Hematopoietic multipotent progenitor cell treated with erythropoietin and hydrocortisone succinate and interleukin-3 and kit ligand, for 15 days (in vitro differentiated cells): ENCODE measurements at regions not wholly inside any gene's neighbourhood (a gene's known extent, or its start where the extent isn't known, plus 50 kb on each side); places are given as distances from the start of the nearest gene placed in this dataset.

Source experiments
- DNase-seq: peaks from one replicate; pipeline ENCODE4 v3.0.0-alpha.2; 2015; ENCODE audit warnings: low spot score

GRCh38 chr13:78979349-78979748 lies 320.4 kb upstream of the OBI1 start:
- DNase-seq = no peak

DNA sequence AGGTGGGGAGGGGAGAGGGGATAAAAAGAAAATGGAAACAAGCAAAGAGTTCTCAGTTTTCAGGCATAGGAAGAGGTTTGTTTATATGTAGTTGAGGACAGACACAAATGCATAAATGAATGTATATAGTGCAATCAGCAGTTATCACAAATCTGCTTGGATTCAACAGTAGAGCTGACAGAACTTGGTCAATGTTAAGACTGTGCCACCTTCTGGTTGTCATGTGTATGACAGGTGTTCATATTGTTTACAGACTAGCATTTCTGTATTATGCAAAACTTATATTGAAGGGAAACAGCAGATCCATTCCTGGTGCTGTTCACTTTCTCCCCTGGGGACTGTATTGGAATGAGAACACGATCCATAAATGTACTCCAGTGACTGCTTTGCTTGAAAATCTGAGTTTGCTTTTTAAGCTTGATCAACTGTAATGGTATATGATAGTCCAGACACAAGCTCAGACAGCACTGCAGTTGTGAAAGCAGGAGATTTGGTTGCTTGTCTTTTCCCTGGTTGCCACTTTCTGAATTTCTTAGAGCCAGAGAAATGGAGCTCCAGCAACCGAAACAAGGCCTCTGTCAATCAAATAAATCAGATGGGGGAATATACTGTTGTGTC lies 319.5 kb upstream of the OBI1 start:
- DNase-seq = peak; percentile 36

GRCh38 chr13:78977311-78977710 lies 318.4 kb upstream of the OBI1 start:
- DNase-seq = no peak

DNA sequence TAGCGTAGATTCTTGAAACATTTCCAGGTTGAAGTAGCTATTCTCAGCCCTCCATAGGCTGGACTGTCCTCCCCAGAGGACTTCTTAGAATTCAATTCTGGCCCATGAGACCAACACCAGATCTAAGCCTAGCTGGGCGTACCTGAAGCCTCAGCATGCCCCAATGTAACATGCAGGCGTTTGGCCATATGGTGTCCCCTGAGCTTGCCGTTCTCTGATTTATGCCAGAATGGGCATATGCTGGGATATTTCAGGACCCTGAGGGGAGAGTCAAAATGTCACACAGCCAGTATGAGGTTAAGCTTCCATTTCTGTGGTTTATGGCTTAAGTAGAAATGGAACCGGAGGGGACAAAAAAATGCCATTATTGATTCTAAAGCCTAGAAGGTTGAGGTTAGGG lies 317.7 kb upstream of the OBI1 start:
- no peak for DNase-seq

DNA sequence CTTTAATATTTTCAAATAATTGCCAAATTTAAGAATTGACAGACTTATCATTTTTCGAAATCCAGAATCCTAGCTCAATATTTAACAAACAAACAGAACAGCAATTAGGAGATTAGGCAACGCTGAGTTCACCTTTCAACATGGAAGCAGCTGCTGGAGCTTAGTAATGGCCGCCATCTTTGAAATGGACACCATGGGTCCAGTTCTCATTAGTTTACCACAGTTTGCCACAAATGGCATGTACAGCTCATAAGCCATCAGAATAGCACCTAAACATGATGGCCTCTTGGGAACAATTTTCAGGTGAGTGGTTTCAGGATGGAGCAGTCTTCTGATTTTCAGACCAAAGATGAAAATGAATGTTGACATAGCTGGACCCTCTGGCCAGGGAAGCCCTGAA lies 313.6 kb upstream of the OBI1 start:
- no peak for DNase-seq

GRCh38 chr13:78971355-78972025 lies 312.5 kb upstream of the OBI1 start:
- no peak for DNase-seq

DNA sequence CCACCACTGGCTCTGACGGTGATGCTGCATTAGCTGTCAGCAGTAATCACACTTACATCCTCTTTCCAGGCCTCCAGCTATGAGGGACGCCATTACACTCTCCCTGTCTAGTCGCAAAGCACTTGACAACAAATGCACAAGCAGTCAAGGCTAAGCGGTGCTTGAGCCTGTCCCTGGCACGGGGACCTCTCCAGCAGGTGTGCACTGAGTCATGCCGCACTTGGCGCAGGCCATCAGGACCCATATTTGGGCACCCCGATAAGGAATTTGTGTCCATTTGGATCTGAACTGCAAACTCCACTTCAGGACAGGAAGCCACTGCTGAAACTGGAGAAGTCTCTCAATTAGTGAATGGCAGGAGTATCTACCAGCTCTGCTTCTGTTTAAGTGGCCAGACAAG lies 301.9 kb upstream of the OBI1 start:
- no peak for DNase-seq

GRCh38 chr13:78958006-78958405 lies 299.1 kb upstream of the OBI1 start:
- no peak for DNase-seq

DNA sequence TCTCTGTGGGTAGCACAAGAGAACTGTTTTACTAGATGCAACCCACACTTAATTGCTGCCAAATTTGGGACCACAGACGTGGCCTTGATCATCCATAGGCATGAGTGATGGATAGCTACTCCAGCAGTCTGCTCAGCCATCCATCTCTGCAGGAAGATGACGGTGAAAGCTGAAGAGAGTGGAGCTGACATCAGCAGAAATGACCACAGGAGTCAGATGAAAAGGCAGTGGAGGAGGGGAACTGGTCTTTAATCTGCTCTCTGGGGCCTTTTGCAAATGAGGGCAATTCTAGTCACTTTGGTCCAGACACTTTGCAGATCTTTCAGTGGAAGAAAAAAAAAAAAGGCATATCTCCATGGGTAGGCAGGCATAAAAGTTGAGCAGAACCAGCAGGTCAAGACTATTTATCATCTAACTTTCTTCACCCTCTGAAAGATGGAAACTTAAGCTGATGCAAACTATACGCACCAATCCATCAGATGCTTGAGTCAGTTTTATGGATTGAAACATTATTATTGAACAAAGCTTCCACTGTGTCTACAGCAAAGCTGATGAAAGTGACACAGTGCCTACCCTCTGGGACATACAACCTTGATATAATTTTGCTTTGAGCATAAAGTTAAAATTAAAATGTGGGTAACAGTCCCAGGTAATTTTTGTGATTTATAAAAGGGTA lies 281.6 kb upstream of the OBI1 start:
- DNase-seq = no peak

DNA sequence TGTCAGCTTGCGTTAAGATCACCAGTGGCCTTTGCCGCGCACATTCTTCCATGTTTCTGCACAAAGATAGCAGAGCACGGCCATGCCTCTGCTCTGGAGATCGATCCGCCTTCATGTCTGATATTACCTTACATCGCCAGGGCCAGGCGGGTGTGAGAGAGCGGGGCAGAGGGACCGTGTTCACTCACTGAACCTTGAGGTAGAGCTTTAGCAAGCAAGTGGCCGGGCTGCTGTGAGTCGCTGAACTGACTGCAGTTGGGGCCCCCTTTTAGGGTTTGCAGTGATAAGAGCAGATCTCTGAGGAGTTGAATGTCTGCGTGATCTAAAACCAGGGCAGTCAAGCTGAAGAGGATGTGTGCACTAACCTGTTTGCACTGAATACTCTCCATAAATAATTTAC lies 275.4 kb upstream of the OBI1 start:
- no peak for DNase-seq

GRCh38 chr13:78915015-78915414 lies 256.1 kb upstream of the OBI1 start:
- no peak for DNase-seq

DNA sequence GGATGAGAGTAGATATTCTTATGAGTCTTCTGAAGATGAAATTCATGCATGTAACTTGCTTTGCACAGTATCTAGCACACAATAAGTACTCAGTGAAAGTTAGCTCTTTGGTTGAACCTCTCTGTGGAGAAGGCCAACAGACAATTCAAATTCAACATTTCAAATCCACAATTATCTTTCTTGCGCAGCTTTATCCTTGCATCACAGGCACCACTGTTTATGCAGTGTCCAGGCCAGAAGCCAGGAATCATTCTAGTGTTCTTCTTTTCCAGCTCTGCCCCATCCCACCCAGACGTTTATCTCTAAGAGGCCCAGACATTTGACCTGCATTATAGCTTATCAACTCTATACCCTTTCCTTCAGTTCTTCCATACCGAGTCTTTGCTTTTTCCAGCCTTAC lies 254.7 kb upstream of the OBI1 start:
- no peak for DNase-seq

DNA sequence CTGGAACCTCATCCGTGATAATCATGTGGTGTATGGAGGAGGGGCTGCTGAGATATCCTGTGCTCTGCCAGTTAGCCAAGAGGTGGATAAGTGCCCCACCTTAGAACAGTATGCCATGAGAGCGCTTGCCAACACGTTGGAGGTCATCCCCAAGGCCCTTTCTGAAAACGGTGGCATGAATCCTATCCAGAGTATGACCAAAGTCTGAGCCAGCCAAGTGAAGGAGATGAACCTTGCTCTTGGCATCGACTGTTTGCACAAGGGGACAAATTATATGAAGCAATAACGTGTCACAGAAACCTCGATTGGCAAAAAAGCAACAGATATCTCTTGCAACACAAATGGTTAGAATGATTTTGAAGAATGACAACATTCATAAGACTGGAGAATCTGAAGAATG lies 251.2 kb upstream of the OBI1 start:
- no peak for DNase-seq

DNA sequence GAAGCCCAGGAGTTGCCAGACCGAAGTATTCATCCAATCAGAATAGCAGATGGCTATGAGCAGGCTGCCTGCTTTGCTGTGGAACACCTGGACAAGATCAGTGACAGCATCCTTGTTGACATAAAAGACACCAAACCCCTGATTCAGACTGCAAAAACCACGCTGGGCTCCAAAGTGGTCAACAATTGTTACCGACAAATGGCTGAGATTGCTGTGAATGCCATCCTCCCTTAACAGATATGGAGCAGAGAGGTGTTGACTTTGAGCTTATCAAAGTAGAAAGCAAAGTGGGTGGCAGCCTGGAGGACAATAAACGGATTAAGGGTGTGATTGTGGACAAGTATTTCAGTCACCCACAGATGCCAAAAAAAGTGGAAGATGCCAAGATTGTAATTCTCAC lies 250.3 kb upstream of the OBI1 start:
- DNase-seq = no peak

DNA sequence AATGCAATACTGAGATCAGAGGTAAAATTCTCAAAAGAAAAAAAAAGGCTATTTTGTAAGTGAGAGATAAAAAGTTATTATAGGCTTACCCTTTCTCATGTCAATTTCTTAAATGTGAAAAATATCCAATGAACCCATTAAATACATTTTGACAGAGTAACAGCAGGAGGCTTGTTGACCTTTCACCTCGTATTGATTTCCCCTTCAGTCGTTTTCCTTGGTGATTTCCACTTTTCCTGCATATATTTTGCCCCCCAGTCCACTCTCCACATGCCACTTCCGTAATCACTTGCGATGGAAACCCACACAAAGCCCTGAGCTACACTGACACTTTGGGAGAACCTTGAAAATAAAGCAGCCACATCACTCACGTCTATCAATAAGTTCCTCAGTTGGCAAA lies 248.1 kb upstream of the OBI1 start:
- no peak for DNase-seq

DNA sequence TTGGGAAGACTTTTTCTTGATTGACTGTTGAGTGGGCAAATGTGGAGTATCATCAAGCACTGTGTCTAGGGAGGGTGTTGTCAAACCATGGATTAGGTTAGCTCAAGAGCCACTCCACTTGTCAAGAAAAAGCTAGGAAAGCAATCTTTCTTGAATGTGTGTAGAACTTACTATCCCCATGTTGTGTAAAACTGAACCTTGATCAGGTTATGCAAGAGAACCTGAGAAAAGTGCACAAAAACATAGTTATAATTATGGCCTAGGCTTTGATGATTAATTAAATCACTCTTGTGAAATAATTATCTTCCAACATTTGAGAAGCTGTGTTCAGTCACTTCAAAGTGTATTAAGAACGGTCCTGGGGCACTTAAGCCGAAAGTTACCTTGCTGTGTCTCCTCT lies 238.2 kb upstream of the OBI1 start:
- DNase-seq = no peak

GRCh38 chr13:78884571-78884970 lies 225.6 kb upstream of the OBI1 start:
- DNase-seq = no peak

DNA sequence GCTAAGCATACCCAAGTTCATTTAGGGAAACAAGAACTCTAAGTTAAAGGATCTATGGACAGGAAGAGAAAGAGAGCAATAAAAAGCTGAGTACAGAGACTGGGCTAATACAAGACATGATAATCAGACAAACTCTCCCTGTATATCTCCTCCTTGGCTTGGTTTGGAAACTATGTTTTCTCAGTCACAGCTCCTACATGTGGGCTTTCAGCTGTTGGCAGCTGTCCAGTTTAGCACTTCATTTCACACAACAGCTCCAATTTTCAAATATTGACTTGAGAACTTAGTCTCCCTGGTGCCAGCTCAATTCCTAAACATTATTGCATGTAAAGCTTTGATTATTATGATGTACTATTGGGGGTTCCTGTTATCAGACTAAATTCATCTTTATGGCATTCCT lies 222.8 kb upstream of the OBI1 start:
- no peak for DNase-seq

DNA sequence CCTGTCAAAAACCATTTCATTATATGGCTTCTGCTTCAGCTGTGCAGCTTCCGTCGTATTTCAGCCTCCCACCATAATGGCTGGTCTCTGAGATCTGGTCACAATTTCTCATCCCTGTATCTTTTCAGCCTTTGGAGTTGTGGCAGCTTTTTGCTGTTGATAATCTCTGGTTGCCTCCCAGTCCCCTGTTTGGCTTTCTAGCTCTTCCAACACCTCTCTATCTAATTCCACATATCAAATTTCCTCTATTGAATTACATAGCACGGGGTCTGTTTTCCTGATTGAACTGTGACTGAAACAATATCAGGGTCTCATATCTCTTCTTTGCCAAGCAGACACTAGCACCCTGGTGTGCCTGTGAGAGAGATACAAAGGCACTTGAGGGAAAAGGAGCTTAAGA lies 222.1 kb upstream of the OBI1 start:
- DNase-seq = no peak

- no peak for DNase-seq
Measured at GRCh38 chr13:78876915-78877549, 218.1 kb upstream of the OBI1 start.

DNA sequence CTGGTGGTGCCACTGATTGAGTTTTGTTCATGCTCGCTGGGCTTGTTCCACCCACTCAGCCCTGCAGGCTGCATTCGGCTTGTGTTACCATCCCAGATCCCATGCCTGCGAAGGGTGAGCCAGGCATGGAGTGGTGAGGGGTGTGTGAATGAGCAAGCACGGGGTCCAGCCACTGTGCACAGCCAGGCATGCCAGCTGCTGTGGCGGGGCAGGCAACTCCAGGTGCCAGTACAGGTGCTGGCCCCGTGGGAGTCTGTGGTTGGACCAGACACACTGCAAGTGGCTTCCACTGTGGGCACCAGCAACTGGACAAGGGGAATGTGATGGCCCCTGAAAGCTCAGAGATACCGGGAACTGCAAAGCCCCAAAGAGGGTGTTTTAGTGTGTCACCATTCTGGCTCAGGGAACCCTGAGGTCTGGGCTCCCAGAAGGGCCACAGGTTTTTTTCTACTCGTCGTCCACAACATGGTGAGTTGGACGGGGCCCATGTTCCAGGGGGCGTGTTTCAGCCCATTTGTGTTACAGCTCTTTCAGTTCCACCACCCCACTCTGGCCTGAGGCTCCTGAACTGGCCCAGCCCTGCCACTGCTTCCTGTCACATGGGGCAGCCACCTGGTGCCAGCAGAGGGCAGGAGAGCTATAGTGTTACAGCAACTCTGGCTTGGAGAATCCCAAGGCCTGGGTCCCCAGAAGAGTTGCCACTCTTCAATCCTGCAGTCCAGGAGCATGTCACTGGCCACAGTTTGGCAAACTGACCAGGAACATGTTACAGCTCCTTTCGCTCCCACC lies 217.0 kb upstream of the OBI1 start:
- no peak for DNase-seq

- DNase-seq = no peak
Measured at GRCh38 chr13:78868991-78869390, 210.0 kb upstream of the OBI1 start.
